ENCODE measurements at regions not wholly inside any gene's neighbourhood (a gene's known extent, or its start where the extent isn't known, plus 50 kb on each side); places are given as distances from the start of the nearest gene placed in this dataset.

- Histone ChIP-seq H3K9ac (ENCODE audit: insufficient read depth in 1 of 2, low read depth in 2 of 2, low read length in 2 of 2) (no peak overlapping the region), H3K4me3 (no peak overlapping the region), H3K9me3 (replicated peaks; ENCODE audit: control insufficient read depth, insufficient read depth, low read depth, low read length) (0 out of 2 replicates have a peak, but pooled peaks cover 2% of the 10 kb centered on the region), H3K27me3 (ENCODE audit: control insufficient read depth in 2 of 2, insufficient read depth in 2 of 2, low read length in 2 of 2) (no peaks in the 10 kb centered on the region), H3K27ac (ENCODE audit: extremely low read depth, low read depth, low read length) (no peak overlapping the region), H3K4me1 (replicated peaks in 1 of 2; ENCODE audit: control insufficient read depth in 2 of 2, insufficient read depth in 2 of 2, low read length in 2 of 2) (no peaks in the 10 kb centered on the region), H3K4me2 (ENCODE audit: insufficient read depth, low read length) (no peak overlapping the region), H2AFZ (ENCODE audit: low read depth, low read length) (no peak overlapping the region), H3K36me3 (ENCODE audit: control insufficient read depth, insufficient read depth, low read length) (no peaks in the 10 kb centered on the region), H3K79me2 (ENCODE audit: control insufficient read depth, insufficient read depth, low read length) (no peaks in the 10 kb centered on the region), H4K20me1 (replicated peaks; ENCODE audit: control insufficient read depth, insufficient read depth, low read length) (no peaks in the 10 kb centered on the region), H3K9me1 (ENCODE audit: control insufficient read depth, insufficient read depth, low read length) (no peaks in the 10 kb centered on the region)
- 0% methylated on average over 2 of the region's 2 CpGs for WGBS (ENCODE audit: insufficient coverage, low coverage, missing lambda C conversion rate)
- no peak for TF ChIP-seq CREM (IDR thresholded peaks at IDR 0.05; ENCODE audit: low read depth)
- no peak for TF ChIP-seq SOX6 (IDR thresholded peaks at IDR 0.05)
- TF ChIP-seq TGIF2 (CRISPR knock-in tag; IDR thresholded peaks at IDR 0.05) = no peak
- TF ChIP-seq NCOA4 (IDR thresholded peaks at IDR 0.05; ENCODE audit: partially characterized antibody) = no peak
- intact Hi-C loops (cut with micrococcal nuclease) = no loop called here
- in situ Hi-C loops (cut with MboI) = no loop called here
- POLR2A ChIA-PET = no interaction called here
- ATAC-seq (no peak), FAIRE-seq (no peak), DNase-seq (ENCODE audit: extremely low read depth in 1 of 4, low spot score in 3 of 4) (no peak)
- BruUV-seq (replicated peaks) = no TSS peak
- CTCF ChIA-PET (ENCODE audit: low intra/inter-chr PET ratio) = no interaction called here
These were observed 68.9 kb upstream of the FUT9 start for GRCh38 chr6:95946906-95947305.

GRCh38 chr6:95948324-95948723 is 67.5 kb upstream of the FUT9 start:
- Histone ChIP-seq H3K9me3 (replicated peaks; ENCODE audit: control insufficient read depth, insufficient read depth, low read depth, low read length) (0 out of 2 replicates have a peak, but pooled peaks cover 2% of the 10 kb centered on the region), H3K27me3 (ENCODE audit: control insufficient read depth in 2 of 2, insufficient read depth in 2 of 2, low read length in 2 of 2) (no peaks in the 10 kb centered on the region), H3K36me3 (ENCODE audit: control insufficient read depth, insufficient read depth, low read length) (no peaks in the 10 kb centered on the region), H2AFZ (ENCODE audit: low read depth, low read length) (no peak overlapping the region), H4K20me1 (replicated peaks; ENCODE audit: control insufficient read depth, insufficient read depth, low read length) (no peaks in the 10 kb centered on the region), H3K4me3 (no peak overlapping the region), H3K27ac (ENCODE audit: extremely low read depth, low read depth, low read length) (no peak overlapping the region), H3K4me1 (replicated peaks in 1 of 2; ENCODE audit: control insufficient read depth in 2 of 2, insufficient read depth in 2 of 2, low read length in 2 of 2) (no peaks in the 10 kb centered on the region), H3K9me1 (ENCODE audit: control insufficient read depth, insufficient read depth, low read length) (no peaks in the 10 kb centered on the region), H3K4me2 (ENCODE audit: insufficient read depth, low read length) (no peak overlapping the region), H3K9ac (ENCODE audit: insufficient read depth in 1 of 2, low read depth in 2 of 2, low read length in 2 of 2) (no peak overlapping the region), H3K79me2 (ENCODE audit: control insufficient read depth, insufficient read depth, low read length) (no peaks in the 10 kb centered on the region)
- ChIA-PET CTCF (ENCODE audit: low intra/inter-chr PET ratio) (interaction anchor here (0.7 kb wide), 1 partner anchor 114 kb away, joined by 4 read pairs; no protein-coding TSS in a partner anchor), POLR2A (no interaction called here)
- BruUV-seq (replicated peaks) = no TSS peak
- FAIRE-seq = no peak
- no peak for ATAC-seq
- intact Hi-C loops (cut with micrococcal nuclease) = no loop called here
- 0% methylated on average over 1 of the region's 1 CpG for WGBS (ENCODE audit: insufficient coverage, low coverage, missing lambda C conversion rate)
- in situ Hi-C loops (cut with MboI) = no loop called here
- DNase-seq (ENCODE audit: extremely low read depth in 1 of 4, low spot score in 3 of 4) = no peak
- TF ChIP-seq MYC (IDR thresholded peaks at IDR 0.05; ENCODE audit: low read depth, low read length) = no peak
- TF ChIP-seq MYC (CRISPR knock-in tag; IDR thresholded peaks at IDR 0.05; ENCODE audit: borderline replicate concordance, low read depth) = no peak
- TF ChIP-seq SMC3 (conservative IDR thresholded peaks at IDR 0.05; ENCODE audit: insufficient read depth, low read depth, low read length) = no peak
- TF ChIP-seq POLR2AphosphoS2 (IDR thresholded peaks at IDR 0.05; ENCODE audit: low read length) = no peak
- TF ChIP-seq USF1 (CRISPR knock-in tag; IDR thresholded peaks at IDR 0.05) = no peak
- no peak for TF ChIP-seq ELF4 (CRISPR knock-in tag; IDR thresholded peaks at IDR 0.05)
- TF ChIP-seq TAL1 (IDR thresholded peaks at IDR 0.05) = no peak
- TF ChIP-seq ZBTB49 (CRISPR knock-in tag; IDR thresholded peaks at IDR 0.05; ENCODE audit: borderline replicate concordance) = no peak
- no peak for TF ChIP-seq DMBX1 (CRISPR knock-in tag; IDR thresholded peaks at IDR 0.05; ENCODE audit: borderline replicate concordance)
- no peak for TF ChIP-seq CREB5 (CRISPR knock-in tag; IDR thresholded peaks at IDR 0.05)
